CD4-positive, alpha-beta T cell treated with Interleukin-6 for 4 hours (primary cell): ENCODE measurements at regions not wholly inside any gene's neighbourhood (a gene's known extent, or its start where the extent isn't known, plus 50 kb on each side); places are given as distances from the start of the nearest gene placed in this dataset.
"Not testable (repeated sequence)": the region's sequence is repeated elsewhere in the genome, so short reads cannot be mapped to it uniquely, and the experiment has no call there.

Experiments
- DNase-seq: peaks from one replicate; pipeline ENCODE4 v3.0.0-alpha.2; 2020; ENCODE audit warnings: mixed read lengths

- no peak for DNase-seq
Observed at GRCh38 chr1:187924252-187924651, 1095.5 kb downstream of the PLA2G4A start.

GRCh38 chr1:187928288-187928687, 1099.5 kb downstream of the PLA2G4A start:
- DNase-seq: no peak

- no peak for DNase-seq
Observed at GRCh38 chr1:187928696-187929095, 1099.9 kb downstream of the PLA2G4A start.

- no peak for DNase-seq
Observed at GRCh38 chr1:187931776-187932175, 1103.0 kb downstream of the PLA2G4A start.

GRCh38 chr1:187933562-187934419, 1105.0 kb downstream of the PLA2G4A start:
- DNase-seq: no peak

- DNase-seq: no peak
Observed at GRCh38 chr1:187936667-187937066, 1107.9 kb downstream of the PLA2G4A start.

- no peak for DNase-seq
Observed at GRCh38 chr1:187938092-187938491, 1109.3 kb downstream of the PLA2G4A start.

GRCh38 chr1:187942986-187943385, 1114.2 kb downstream of the PLA2G4A start:
- DNase-seq: no peak

GRCh38 chr1:187943606-187944403, 1115.1 kb downstream of the PLA2G4A start:
- no peak for DNase-seq

GRCh38 chr1:187946661-187947060, 1117.9 kb downstream of the PLA2G4A start:
- not testable (repeated sequence) for DNase-seq

- DNase-seq: no peak
Observed at GRCh38 chr1:187947359-187947758, 1118.6 kb downstream of the PLA2G4A start.

GRCh38 chr1:187948170-187948794, 1119.5 kb downstream of the PLA2G4A start:
- no peak for DNase-seq

GRCh38 chr1:187949567-187949966, 1120.8 kb downstream of the PLA2G4A start:
- no peak for DNase-seq

GRCh38 chr1:187951817-187952216, 1123.1 kb downstream of the PLA2G4A start:
- DNase-seq: no peak

- no peak for DNase-seq
Observed at GRCh38 chr1:187952446-187952845, 1123.7 kb downstream of the PLA2G4A start.

- no peak for DNase-seq
Observed at GRCh38 chr1:187956975-187957374, 1128.2 kb downstream of the PLA2G4A start.

- no peak for DNase-seq
Observed at GRCh38 chr1:187958207-187958606, 1129.5 kb downstream of the PLA2G4A start.

GRCh38 chr1:187959062-187959461, 1130.3 kb downstream of the PLA2G4A start:
- no peak for DNase-seq

GRCh38 chr1:187960125-187960638, 1131.4 kb downstream of the PLA2G4A start:
- no peak for DNase-seq

- no peak for DNase-seq
Observed at GRCh38 chr1:187961895-187962294, 1133.1 kb downstream of the PLA2G4A start.

GRCh38 chr1:187971851-187972250, 1143.1 kb downstream of the PLA2G4A start:
- DNase-seq: no peak

- DNase-seq: no peak
Observed at GRCh38 chr1:187977298-187977697, 1148.5 kb downstream of the PLA2G4A start.
